ENCODE measurements at regions not wholly inside any gene's neighbourhood (a gene's known extent, or its start where the extent isn't known, plus 50 kb on each side); places are given as distances from the start of the nearest gene placed in this dataset.
"Not testable (repeated sequence)": the region's sequence is repeated elsewhere in the genome, so short reads cannot be mapped to it uniquely, and the experiment has no call there.

- DNase-seq = no peak
These were observed 489.5 kb upstream of the SPRY2 start for GRCh38 chr13:80830431-80830830.

GRCh38 chr13:80828759-80829158, 487.8 kb upstream of the SPRY2 start:
- no peak for DNase-seq

GRCh38 chr13:80825276-80825675, 484.4 kb upstream of the SPRY2 start:
- no peak for DNase-seq

GRCh38 chr13:80824229-80824628, 483.3 kb upstream of the SPRY2 start:
- DNase-seq = no peak

GRCh38 chr13:80823472-80823871, 482.5 kb upstream of the SPRY2 start:
- DNase-seq = no peak

GRCh38 chr13:80821466-80821865, 480.5 kb upstream of the SPRY2 start:
- DNase-seq = no peak

- no peak for DNase-seq
These were observed 477.1 kb upstream of the SPRY2 start for GRCh38 chr13:80817979-80818378.

- DNase-seq = no peak
These were observed 473.6 kb upstream of the SPRY2 start for GRCh38 chr13:80814541-80814940.

- DNase-seq = not testable (repeated sequence)
These were observed 469.4 kb upstream of the SPRY2 start for GRCh38 chr13:80810294-80810693.

GRCh38 chr13:80802946-80803345, 462.0 kb upstream of the SPRY2 start:
- DNase-seq = no peak

- no peak for DNase-seq
These were observed 457.7 kb upstream of the SPRY2 start for GRCh38 chr13:80798576-80799133.

- no peak for DNase-seq
These were observed 446.7 kb upstream of the SPRY2 start for GRCh38 chr13:80787604-80788003.

- DNase-seq = no peak
These were observed 443.1 kb upstream of the SPRY2 start for GRCh38 chr13:80783926-80784565.

- no peak for DNase-seq
These were observed 441.5 kb upstream of the SPRY2 start for GRCh38 chr13:80782441-80782840.

GRCh38 chr13:80778297-80778696, 437.4 kb upstream of the SPRY2 start:
- no peak for DNase-seq

- no peak for DNase-seq
These were observed 416.8 kb upstream of the SPRY2 start for GRCh38 chr13:80757694-80758093.

- DNase-seq = no peak
These were observed 415.0 kb upstream of the SPRY2 start for GRCh38 chr13:80755910-80756309.

- DNase-seq = no peak
These were observed 413.5 kb upstream of the SPRY2 start for GRCh38 chr13:80754441-80754840.

GRCh38 chr13:80753866-80754265, 412.9 kb upstream of the SPRY2 start:
- no peak for DNase-seq

- no peak for DNase-seq
These were observed 410.9 kb upstream of the SPRY2 start for GRCh38 chr13:80751854-80752253.

- no peak for DNase-seq
These were observed 403.4 kb upstream of the SPRY2 start for GRCh38 chr13:80744147-80744914.

- no peak for DNase-seq
These were observed 401.1 kb upstream of the SPRY2 start for GRCh38 chr13:80742033-80742432.

GRCh38 chr13:80740071-80740470, 399.1 kb upstream of the SPRY2 start:
- DNase-seq = no peak

GRCh38 chr13:80737513-80737912, 396.6 kb upstream of the SPRY2 start:
- no peak for DNase-seq

Data from activated naive CD4-positive, alpha-beta T cell treated with anti-CD3 and anti-CD28 coated beads, Interleukin-2, amount 50 U/mL, for 16 hours (primary cell).